ENCODE measurements at regions not wholly inside any gene's neighbourhood (a gene's known extent, or its start where the extent isn't known, plus 50 kb on each side); places are given as distances from the start of the nearest gene placed in this dataset.

- TF ChIP-seq CTCF (IDR thresholded peaks at IDR 0.05) (no peak), POLR2A (IDR thresholded peaks at IDR 0.05) (no peak)
Observed at GRCh38 chr10:120996456-120997034, 145.4 kb downstream of the WDR11 start.

All from thyroid gland (tissue), 4 donors.